ENCODE measurements at regions not wholly inside any gene's neighbourhood (a gene's known extent, or its start where the extent isn't known, plus 50 kb on each side); places are given as distances from the start of the nearest gene placed in this dataset.

- TF ChIP-seq CTCF (IDR thresholded peaks at IDR 0.05; ENCODE audit: low read length) (no peak), EZH2phosphoT487 (IDR thresholded peaks at IDR 0.05; ENCODE audit: low read length) (no peak), EZH2 (optimal IDR thresholded peaks at IDR 0.05; ENCODE audit: low read depth, low read length) (no peak)
These were observed 57.7 kb upstream of the SEC24B start for GRCh38 chr4:109375778-109376414.

Data from MM.1S (cell line).